ENCODE measurements at regions not wholly inside any gene's neighbourhood (a gene's known extent, or its start where the extent isn't known, plus 50 kb on each side); places are given as distances from the start of the nearest gene placed in this dataset.

GRCh38 chr1:79507770-79508169 lies 501.2 kb upstream of the ADGRL4 start:
- TF ChIP-seq CTCF (IDR thresholded peaks at IDR 0.05; ENCODE audit: low read length) (no peak), EZH2 (IDR thresholded peaks at IDR 0.05; ENCODE audit: borderline replicate concordance, low read length) (no peak)
